GM06990 (cell line): ENCODE measurements at regions not wholly inside any gene's neighbourhood (a gene's known extent, or its start where the extent isn't known, plus 50 kb on each side); places are given as distances from the start of the nearest gene placed in this dataset.

Experiments used
- DNase-seq: peaks from one replicate; pipeline ENCODE4 v3.0.0-alpha.2; 2011; ENCODE audit not compliant: insufficient read length; ENCODE audit errors: extremely low read depth
- H3K27me3 ChIP-seq: replicated peaks from 2 replicates; pipeline ENCODE4 v1.6.0; 2011; ENCODE audit warnings: low read length; ENCODE audit not compliant: control insufficient read depth, insufficient read depth
- H3K36me3 ChIP-seq: 2 replicates; pipeline ENCODE4 v1.5.1; 2011; ENCODE audit warnings: low read length; ENCODE audit not compliant: control insufficient read depth, insufficient read depth
- H3K4me3 ChIP-seq: replicated peaks from 2 replicates; pipeline ENCODE4 v1.5.1; 2011; ENCODE audit warnings: low read depth, mild to moderate bottlenecking, control low read depth, low read length
- TF ChIP-seq, protein P1 (sequence below): IDR thresholded peaks from 2 replicates; pipeline ENCODE4 v1.5.1; 2011; ENCODE audit warnings: low read length, control low read depth, mild to moderate bottlenecking, inconsistent platforms; ENCODE audit not compliant: insufficient read depth, poor library complexity, severe bottlenecking

DNA sequence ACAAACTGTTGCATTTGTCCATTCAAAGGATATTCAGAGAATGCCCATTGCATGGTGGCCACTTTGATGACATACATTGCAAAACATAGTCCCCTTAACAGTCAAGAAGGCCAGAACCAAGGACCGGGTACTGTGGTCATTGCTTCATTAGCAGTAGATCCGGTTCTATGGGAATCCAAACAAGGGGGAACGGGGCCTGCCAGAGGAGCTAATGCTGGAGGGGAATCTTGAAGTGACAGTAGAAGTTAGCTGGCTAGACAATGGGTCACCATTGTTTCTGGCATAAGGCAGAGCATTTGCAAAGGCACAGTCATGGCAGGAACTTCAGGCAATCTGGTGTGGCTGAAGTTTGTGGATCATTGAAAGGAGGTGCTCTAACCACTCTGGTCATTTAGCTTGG, 279.7 kb downstream of the SS18 start:
- Histone ChIP-seq H3K4me3 (no peak overlapping the region), H3K27me3 (no peaks in the 10 kb centered on the region), H3K36me3 (no peaks in the 10 kb centered on the region)
- DNase-seq: no peak
- TF ChIP-seq, protein P1, sequence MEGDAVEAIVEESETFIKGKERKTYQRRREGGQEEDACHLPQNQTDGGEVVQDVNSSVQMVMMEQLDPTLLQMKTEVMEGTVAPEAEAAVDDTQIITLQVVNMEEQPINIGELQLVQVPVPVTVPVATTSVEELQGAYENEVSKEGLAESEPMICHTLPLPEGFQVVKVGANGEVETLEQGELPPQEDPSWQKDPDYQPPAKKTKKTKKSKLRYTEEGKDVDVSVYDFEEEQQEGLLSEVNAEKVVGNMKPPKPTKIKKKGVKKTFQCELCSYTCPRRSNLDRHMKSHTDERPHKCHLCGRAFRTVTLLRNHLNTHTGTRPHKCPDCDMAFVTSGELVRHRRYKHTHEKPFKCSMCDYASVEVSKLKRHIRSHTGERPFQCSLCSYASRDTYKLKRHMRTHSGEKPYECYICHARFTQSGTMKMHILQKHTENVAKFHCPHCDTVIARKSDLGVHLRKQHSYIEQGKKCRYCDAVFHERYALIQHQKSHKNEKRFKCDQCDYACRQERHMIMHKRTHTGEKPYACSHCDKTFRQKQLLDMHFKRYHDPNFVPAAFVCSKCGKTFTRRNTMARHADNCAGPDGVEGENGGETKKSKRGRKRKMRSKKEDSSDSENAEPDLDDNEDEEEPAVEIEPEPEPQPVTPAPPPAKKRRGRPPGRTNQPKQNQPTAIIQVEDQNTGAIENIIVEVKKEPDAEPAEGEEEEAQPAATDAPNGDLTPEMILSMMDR: no peak

- TF ChIP-seq, protein P1: no peak
- no peak for DNase-seq
- Histone ChIP-seq H3K27me3 (no peaks in the 10 kb centered on the region), H3K36me3 (no peaks in the 10 kb centered on the region), H3K4me3 (no peak overlapping the region)
Observed at GRCh38 chr18:25805939-25806338, 284.5 kb downstream of the SS18 start.

DNA sequence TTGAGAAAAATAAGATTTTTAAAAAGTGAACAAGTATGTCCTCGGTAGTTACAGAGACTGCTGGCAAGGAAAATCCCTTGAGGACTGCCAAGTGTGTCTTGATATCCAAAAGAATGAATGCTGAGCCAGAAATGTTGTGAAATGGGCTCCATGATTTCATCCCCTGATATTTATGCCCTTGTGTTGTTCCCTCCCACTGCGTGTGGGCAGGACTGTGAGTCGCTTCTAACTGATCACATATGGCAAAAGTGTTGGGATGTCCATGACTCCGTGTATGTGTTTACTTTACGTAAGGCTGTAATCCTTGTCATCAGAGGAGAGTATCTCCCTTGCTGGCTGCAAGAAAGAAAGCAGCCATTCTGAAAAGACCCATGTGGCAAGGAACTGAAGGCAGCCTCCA, 285.1 kb downstream of the SS18 start:
- H3K36me3 ChIP-seq: no peaks in the 10 kb centered on the region
- no peak overlapping the region for H3K4me3 ChIP-seq
- no peak for DNase-seq
- TF ChIP-seq, protein P1: no peak
- no peaks in the 10 kb centered on the region for H3K27me3 ChIP-seq

- Histone ChIP-seq H3K27me3 (no peaks in the 10 kb centered on the region), H3K36me3 (no peaks in the 10 kb centered on the region), H3K4me3 (no peak overlapping the region)
- DNase-seq: no peak
- TF ChIP-seq, protein P1: no peak
Observed at GRCh38 chr18:25799231-25799630, 291.2 kb downstream of the SS18 start.

DNA sequence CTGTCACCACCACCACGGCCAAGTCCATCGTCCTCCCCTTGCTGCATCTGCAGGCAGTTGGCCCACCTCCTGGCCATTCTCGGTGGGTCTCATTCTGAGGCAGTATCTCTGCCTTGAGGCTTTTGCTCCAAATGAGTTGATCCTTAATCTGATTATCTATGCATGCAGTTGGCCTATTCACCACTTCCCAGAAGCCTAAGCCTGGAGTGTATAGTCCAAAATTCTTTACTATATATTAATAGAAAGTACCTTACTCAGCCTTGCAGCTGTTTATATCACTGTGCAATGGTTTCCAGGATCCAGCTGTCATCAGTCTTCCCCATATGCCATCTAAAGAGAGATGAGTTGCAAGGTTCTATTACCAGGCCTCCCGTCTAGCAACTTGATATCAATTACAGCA, 292.4 kb downstream of the SS18 start:
- H3K27me3 ChIP-seq: no peaks in the 10 kb centered on the region
- DNase-seq: no peak
- H3K4me3 ChIP-seq: no peak overlapping the region
- H3K36me3 ChIP-seq: no peaks in the 10 kb centered on the region
- TF ChIP-seq, protein P1: no peak

DNA sequence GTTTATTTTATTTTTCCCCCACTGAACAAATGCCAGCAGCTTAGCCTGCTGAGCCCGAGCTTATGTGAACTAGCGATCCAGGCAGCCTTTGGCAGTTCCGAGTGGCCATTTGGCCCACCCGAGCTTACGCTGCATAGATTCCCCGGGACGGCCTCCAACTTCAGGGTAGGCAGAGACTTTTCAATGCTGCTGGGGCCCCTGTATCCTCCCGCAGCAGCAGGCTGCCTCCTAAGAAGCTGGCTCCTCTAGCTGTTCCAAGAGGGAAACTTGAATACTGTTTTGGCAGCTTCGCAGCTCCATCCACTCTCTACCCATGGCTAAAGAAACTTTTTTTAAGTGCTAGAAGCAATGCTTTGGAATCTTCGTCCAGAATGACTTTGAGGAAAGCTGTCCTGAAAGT, 295.2 kb downstream of the SS18 start:
- no peaks in the 10 kb centered on the region for H3K27me3 ChIP-seq
- no peaks in the 10 kb centered on the region for H3K36me3 ChIP-seq
- TF ChIP-seq, protein P1: no peak
- no peak for DNase-seq
- no peak overlapping the region for H3K4me3 ChIP-seq
